ENCODE measurements at regions not wholly inside any gene's neighbourhood (a gene's known extent, or its start where the extent isn't known, plus 50 kb on each side); places are given as distances from the start of the nearest gene placed in this dataset.

DNA sequence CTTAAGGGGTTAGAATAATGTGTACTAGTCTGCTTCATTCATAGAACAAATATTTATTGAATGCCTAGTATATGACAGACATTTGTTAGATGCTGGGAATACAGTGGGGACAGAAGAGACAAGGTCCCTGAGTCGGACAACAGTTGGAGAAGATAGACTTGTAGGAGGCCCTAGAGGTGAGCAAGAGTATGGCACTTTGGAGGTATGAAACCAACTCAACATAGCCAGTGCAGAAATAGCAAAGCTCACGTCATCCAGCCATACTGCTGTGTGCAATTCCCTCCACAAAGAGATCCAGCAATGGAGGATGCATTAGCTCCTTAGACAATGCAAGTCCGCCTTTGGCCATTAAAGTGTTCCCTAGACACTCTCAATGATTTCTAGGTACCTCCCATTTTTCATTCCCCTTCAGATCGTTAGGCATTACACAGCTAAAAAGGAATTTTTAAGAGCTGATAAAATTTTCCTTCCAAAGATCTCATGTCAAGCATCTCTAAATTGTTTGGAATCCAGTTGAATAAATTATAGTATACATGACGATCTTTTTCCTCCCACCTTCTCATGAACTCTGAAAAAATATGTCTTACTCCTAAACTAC lies 1949.6 kb upstream of the WWC1 start:
- Histone ChIP-seq H3K9ac (ENCODE audit: low read length) (no peak overlapping the region), H3K27me3 (ENCODE audit: control insufficient read depth, insufficient read depth, low read length) (no peaks in the 10 kb centered on the region), H3K4me3 (ENCODE audit: low read length) (no peak overlapping the region), H3K27ac (ENCODE audit: low read length) (no peak overlapping the region), H3K36me3 (ENCODE audit: control insufficient read depth, low read depth, low read length) (no peaks in the 10 kb centered on the region), H3K4me1 (ENCODE audit: control insufficient read depth, low read depth, low read length) (peaks cover 12% of the 10 kb centered on the region), H3K9me3 (ENCODE audit: control insufficient read depth, low read depth, low read length) (no peaks in the 10 kb centered on the region)

DNA sequence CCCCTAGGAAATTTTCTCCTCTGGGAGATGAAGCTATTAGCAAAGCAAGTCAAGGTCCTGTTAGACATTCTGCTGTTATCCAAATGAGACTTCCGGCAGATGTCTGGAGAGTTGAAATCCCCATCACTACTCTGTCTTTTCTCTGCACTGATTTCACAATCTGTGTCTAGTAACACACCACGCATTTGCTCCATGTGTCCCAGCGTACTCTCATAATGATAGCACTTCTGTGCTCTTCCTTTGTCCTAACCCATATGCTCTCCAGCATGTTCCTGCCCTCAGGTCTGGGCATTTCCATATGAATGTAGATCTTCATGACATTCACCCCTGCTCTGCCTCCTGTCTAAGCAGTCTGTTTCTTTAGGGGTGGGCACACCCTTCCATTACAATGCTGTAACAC lies 1949.0 kb upstream of the WWC1 start:
- no peaks in the 10 kb centered on the region for H3K27me3 ChIP-seq (ENCODE audit: control insufficient read depth, insufficient read depth, low read length)
- no peaks in the 10 kb centered on the region for H3K36me3 ChIP-seq (ENCODE audit: control insufficient read depth, low read depth, low read length)
- no peak overlapping the region for H3K9ac ChIP-seq (ENCODE audit: low read length)
- peaks cover 18% of the 10 kb centered on the region for H3K4me1 ChIP-seq (ENCODE audit: control insufficient read depth, low read depth, low read length)
- H3K4me3 ChIP-seq (ENCODE audit: low read length): no peak overlapping the region
- H3K9me3 ChIP-seq (ENCODE audit: control insufficient read depth, low read depth, low read length): no peaks in the 10 kb centered on the region
- H3K27ac ChIP-seq (ENCODE audit: low read length): no peak overlapping the region

- H3K9ac ChIP-seq (ENCODE audit: low read length): no peak overlapping the region
- no peak overlapping the region for H3K4me3 ChIP-seq (ENCODE audit: low read length)
- H3K27ac ChIP-seq (ENCODE audit: low read length): no peak overlapping the region
- no peaks in the 10 kb centered on the region for H3K36me3 ChIP-seq (ENCODE audit: control insufficient read depth, low read depth, low read length)
- H3K9me3 ChIP-seq (ENCODE audit: control insufficient read depth, low read depth, low read length): no peaks in the 10 kb centered on the region
- H3K27me3 ChIP-seq (ENCODE audit: control insufficient read depth, insufficient read depth, low read length): no peaks in the 10 kb centered on the region
- peaks cover 20% of the 10 kb centered on the region for H3K4me1 ChIP-seq (ENCODE audit: control insufficient read depth, low read depth, low read length)
Measured at GRCh38 chr5:166346726-166347374, 1944.6 kb upstream of the WWC1 start.

- no peak overlapping the region for H3K4me3 ChIP-seq (ENCODE audit: low read length)
- no peaks in the 10 kb centered on the region for H3K9me3 ChIP-seq (ENCODE audit: control insufficient read depth, low read depth, low read length)
- H3K4me1 ChIP-seq (ENCODE audit: control insufficient read depth, low read depth, low read length): peaks cover 9% of the 10 kb centered on the region
- no peak overlapping the region for H3K27ac ChIP-seq (ENCODE audit: low read length)
- H3K9ac ChIP-seq (ENCODE audit: low read length): no peak overlapping the region
- H3K36me3 ChIP-seq (ENCODE audit: control insufficient read depth, low read depth, low read length): no peaks in the 10 kb centered on the region
- no peaks in the 10 kb centered on the region for H3K27me3 ChIP-seq (ENCODE audit: control insufficient read depth, insufficient read depth, low read length)
Measured at GRCh38 chr5:166349046-166349445, 1942.4 kb upstream of the WWC1 start.

DNA sequence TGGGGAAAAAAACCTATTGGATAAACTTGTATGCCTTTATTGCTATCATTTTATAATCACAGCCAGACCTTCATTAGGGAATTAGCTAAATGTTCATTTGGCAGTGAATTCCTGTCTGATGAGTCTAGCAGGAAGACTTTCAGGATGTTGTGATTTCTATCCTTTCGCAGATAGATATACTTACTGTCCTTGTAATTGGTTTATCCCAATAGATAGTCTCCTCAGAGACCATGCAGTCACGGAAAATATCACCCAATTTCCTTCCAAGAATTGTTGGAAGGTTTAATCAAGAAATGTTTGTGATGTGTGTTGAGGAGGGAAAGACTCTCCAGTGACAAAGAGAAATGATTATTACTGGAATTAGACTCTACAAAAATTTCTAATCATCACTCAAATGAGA lies 1937.9 kb upstream of the WWC1 start:
- peaks cover 5% of the 10 kb centered on the region for H3K4me1 ChIP-seq (ENCODE audit: control insufficient read depth, low read depth, low read length)
- no peaks in the 10 kb centered on the region for H3K27me3 ChIP-seq (ENCODE audit: control insufficient read depth, insufficient read depth, low read length)
- H3K9ac ChIP-seq (ENCODE audit: low read length): no peak overlapping the region
- no peaks in the 10 kb centered on the region for H3K36me3 ChIP-seq (ENCODE audit: control insufficient read depth, low read depth, low read length)
- no peak overlapping the region for H3K27ac ChIP-seq (ENCODE audit: low read length)
- no peaks in the 10 kb centered on the region for H3K9me3 ChIP-seq (ENCODE audit: control insufficient read depth, low read depth, low read length)
- no peak overlapping the region for H3K4me3 ChIP-seq (ENCODE audit: low read length)

DNA sequence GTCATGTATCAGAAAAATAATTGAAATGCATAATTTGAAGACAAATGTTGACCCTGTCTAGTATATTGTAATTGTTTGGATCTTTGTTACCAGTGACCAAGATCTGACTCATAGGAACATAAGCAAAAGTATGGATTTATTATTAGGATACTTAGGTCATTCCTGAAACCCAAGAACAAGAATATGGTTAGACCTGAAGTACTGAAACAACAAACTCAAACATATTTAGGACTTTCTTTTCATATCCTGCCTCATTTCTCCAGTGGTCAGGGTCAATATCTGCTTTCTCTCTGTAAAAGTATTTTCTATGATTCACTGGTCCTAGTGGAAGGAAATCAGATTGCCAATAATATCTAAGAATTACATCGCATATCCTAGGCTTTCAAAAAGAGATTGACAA lies 1937.1 kb upstream of the WWC1 start:
- H3K36me3 ChIP-seq (ENCODE audit: control insufficient read depth, low read depth, low read length): no peaks in the 10 kb centered on the region
- H3K4me1 ChIP-seq (ENCODE audit: control insufficient read depth, low read depth, low read length): peaks cover 5% of the 10 kb centered on the region
- H3K27ac ChIP-seq (ENCODE audit: low read length): no peak overlapping the region
- no peak overlapping the region for H3K9ac ChIP-seq (ENCODE audit: low read length)
- no peaks in the 10 kb centered on the region for H3K27me3 ChIP-seq (ENCODE audit: control insufficient read depth, insufficient read depth, low read length)
- H3K4me3 ChIP-seq (ENCODE audit: low read length): no peak overlapping the region
- no peaks in the 10 kb centered on the region for H3K9me3 ChIP-seq (ENCODE audit: control insufficient read depth, low read depth, low read length)

DNA sequence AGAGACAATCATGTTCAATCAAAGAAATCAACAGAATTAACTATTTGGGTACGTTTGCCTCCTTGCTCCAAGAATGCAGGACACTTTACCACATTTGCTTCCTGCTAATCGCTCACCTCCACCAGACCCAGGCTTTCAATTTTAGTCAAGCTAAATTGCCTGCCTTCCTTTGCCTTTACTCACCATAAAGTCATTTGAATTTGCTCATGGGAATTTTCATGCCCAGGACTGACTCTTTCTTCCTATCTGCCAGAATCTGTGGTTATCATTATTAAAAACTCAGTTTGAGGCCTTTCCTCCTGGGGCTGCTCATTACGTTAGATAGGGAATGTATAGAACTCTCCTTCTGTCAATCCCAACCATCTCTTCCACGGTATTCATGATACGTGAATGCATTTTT lies 1935.3 kb upstream of the WWC1 start:
- Histone ChIP-seq H3K4me1 (ENCODE audit: control insufficient read depth, low read depth, low read length) (peaks cover 5% of the 10 kb centered on the region), H3K27ac (ENCODE audit: low read length) (no peak overlapping the region), H3K4me3 (ENCODE audit: low read length) (no peak overlapping the region), H3K9ac (ENCODE audit: low read length) (no peak overlapping the region), H3K27me3 (ENCODE audit: control insufficient read depth, insufficient read depth, low read length) (no peaks in the 10 kb centered on the region), H3K36me3 (ENCODE audit: control insufficient read depth, low read depth, low read length) (no peaks in the 10 kb centered on the region), H3K9me3 (ENCODE audit: control insufficient read depth, low read depth, low read length) (no peaks in the 10 kb centered on the region)

GRCh38 chr5:166358127-166358830 lies 1933.2 kb upstream of the WWC1 start:
- Histone ChIP-seq H3K4me1 (ENCODE audit: control insufficient read depth, low read depth, low read length) (peaks cover 5% of the 10 kb centered on the region), H3K27ac (ENCODE audit: low read length) (no peak overlapping the region), H3K36me3 (ENCODE audit: control insufficient read depth, low read depth, low read length) (no peaks in the 10 kb centered on the region), H3K4me3 (ENCODE audit: low read length) (no peak overlapping the region), H3K9ac (ENCODE audit: low read length) (no peak overlapping the region), H3K27me3 (ENCODE audit: control insufficient read depth, insufficient read depth, low read length) (no peaks in the 10 kb centered on the region), H3K9me3 (ENCODE audit: control insufficient read depth, low read depth, low read length) (no peaks in the 10 kb centered on the region)

- H3K36me3 ChIP-seq (ENCODE audit: control insufficient read depth, low read depth, low read length): no peaks in the 10 kb centered on the region
- H3K4me3 ChIP-seq (ENCODE audit: low read length): no peak overlapping the region
- no peak overlapping the region for H3K9ac ChIP-seq (ENCODE audit: low read length)
- H3K27me3 ChIP-seq (ENCODE audit: control insufficient read depth, insufficient read depth, low read length): no peaks in the 10 kb centered on the region
- H3K27ac ChIP-seq (ENCODE audit: low read length): no peak overlapping the region
- no peaks in the 10 kb centered on the region for H3K4me1 ChIP-seq (ENCODE audit: control insufficient read depth, low read depth, low read length)
- H3K9me3 ChIP-seq (ENCODE audit: control insufficient read depth, low read depth, low read length): no peaks in the 10 kb centered on the region
Measured at GRCh38 chr5:166363087-166363760, 1928.2 kb upstream of the WWC1 start.

GRCh38 chr5:166365164-166365563 lies 1926.3 kb upstream of the WWC1 start:
- H3K4me1 ChIP-seq (ENCODE audit: control insufficient read depth, low read depth, low read length): peaks cover 13% of the 10 kb centered on the region
- H3K27ac ChIP-seq (ENCODE audit: low read length): no peak overlapping the region
- H3K9ac ChIP-seq (ENCODE audit: low read length): no peak overlapping the region
- H3K36me3 ChIP-seq (ENCODE audit: control insufficient read depth, low read depth, low read length): no peaks in the 10 kb centered on the region
- H3K9me3 ChIP-seq (ENCODE audit: control insufficient read depth, low read depth, low read length): no peaks in the 10 kb centered on the region
- no peak overlapping the region for H3K4me3 ChIP-seq (ENCODE audit: low read length)
- no peaks in the 10 kb centered on the region for H3K27me3 ChIP-seq (ENCODE audit: control insufficient read depth, insufficient read depth, low read length)

DNA sequence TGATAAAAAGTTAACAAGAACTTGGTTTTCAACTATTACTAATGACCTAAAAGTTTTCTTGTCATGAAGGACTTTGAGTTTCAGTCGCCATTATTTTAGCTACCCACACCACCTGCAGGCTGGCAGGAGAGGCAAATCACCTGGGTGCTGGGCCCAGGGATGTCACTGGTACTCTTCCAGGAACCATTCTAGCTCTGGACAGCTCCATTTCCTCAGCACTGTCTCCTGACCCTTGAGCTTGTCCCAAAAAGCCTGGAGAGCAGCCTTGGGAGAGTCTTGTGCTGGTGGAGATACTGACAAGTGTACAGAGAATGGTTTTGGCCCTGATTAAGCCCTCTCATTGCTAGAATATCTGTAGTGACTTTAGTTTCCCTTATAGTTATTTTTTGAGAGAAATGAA lies 1924.1 kb upstream of the WWC1 start:
- peaks cover 10% of the 10 kb centered on the region for H3K27me3 ChIP-seq (ENCODE audit: control insufficient read depth, insufficient read depth, low read length)
- no peaks in the 10 kb centered on the region for H3K36me3 ChIP-seq (ENCODE audit: control insufficient read depth, low read depth, low read length)
- no peaks in the 10 kb centered on the region for H3K9me3 ChIP-seq (ENCODE audit: control insufficient read depth, low read depth, low read length)
- peaks cover 13% of the 10 kb centered on the region for H3K4me1 ChIP-seq (ENCODE audit: control insufficient read depth, low read depth, low read length)
- H3K27ac ChIP-seq (ENCODE audit: low read length): no peak overlapping the region
- H3K9ac ChIP-seq (ENCODE audit: low read length): no peak overlapping the region
- no peak overlapping the region for H3K4me3 ChIP-seq (ENCODE audit: low read length)
